ENCODE measurements at regions not wholly inside any gene's neighbourhood (a gene's known extent, or its start where the extent isn't known, plus 50 kb on each side); places are given as distances from the start of the nearest gene placed in this dataset.
"Not testable (repeated sequence)": the region's sequence is repeated elsewhere in the genome, so short reads cannot be mapped to it uniquely, and the experiment has no call there.

DNA sequence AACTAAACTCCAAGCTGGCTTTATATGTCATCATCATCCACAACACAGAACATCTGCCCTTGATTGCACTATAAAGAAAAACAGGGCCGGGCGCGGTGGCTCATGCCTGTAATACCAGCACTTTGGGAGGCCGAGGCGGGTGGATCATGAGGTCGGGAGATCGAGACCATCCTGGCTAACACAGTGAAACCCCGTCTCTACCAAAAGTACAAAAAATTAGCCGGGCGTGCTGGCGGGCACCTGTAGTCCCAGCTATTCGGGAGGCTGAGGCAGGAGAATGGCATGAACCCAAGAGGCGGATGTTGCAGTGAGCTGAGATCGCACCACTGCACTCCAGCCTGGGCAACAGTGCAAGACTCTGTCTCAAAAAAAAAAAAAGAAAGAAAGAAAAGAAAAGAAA is 290.3 kb upstream of the CELF2 start:
- TF ChIP-seq CTCF (conservative IDR thresholded peaks at IDR 0.05); EZH2 (IDR thresholded peaks at IDR 0.05; ENCODE audit: low read depth): not testable (repeated sequence)
